ENCODE measurements at regions not wholly inside any gene's neighbourhood (a gene's known extent, or its start where the extent isn't known, plus 50 kb on each side); places are given as distances from the start of the nearest gene placed in this dataset.
"Not testable (repeated sequence)": the region's sequence is repeated elsewhere in the genome, so short reads cannot be mapped to it uniquely, and the experiment has no call there.

- FAIRE-seq = no peak
Measured at GRCh38 chr6:11425876-11426275, 111.7 kb upstream of the TMEM170B start.

- no peak for FAIRE-seq
Measured at GRCh38 chr6:11425431-11425871, 112.1 kb upstream of the TMEM170B start.

GRCh38 chr6:11424395-11425034 lies 113.0 kb upstream of the TMEM170B start:
- FAIRE-seq = no peak

GRCh38 chr6:11423667-11424066 lies 113.9 kb upstream of the TMEM170B start:
- FAIRE-seq = no peak

GRCh38 chr6:11423072-11423471 lies 114.5 kb upstream of the TMEM170B start:
- no peak for FAIRE-seq

GRCh38 chr6:11419763-11420453 lies 117.6 kb upstream of the TMEM170B start:
- FAIRE-seq = no peak

- no peak for FAIRE-seq
Measured at GRCh38 chr6:11418290-11418905, 119.2 kb upstream of the TMEM170B start.

- FAIRE-seq = no peak
Measured at GRCh38 chr6:11416936-11417576, 120.5 kb upstream of the TMEM170B start.

- not testable (repeated sequence) for FAIRE-seq
Measured at GRCh38 chr6:11416099-11416935, 121.2 kb upstream of the TMEM170B start.

GRCh38 chr6:11415557-11415956 lies 122.0 kb upstream of the TMEM170B start:
- FAIRE-seq = no peak

GRCh38 chr6:11414176-11414963 lies 123.2 kb upstream of the TMEM170B start:
- peak; percentile 83 for FAIRE-seq

- no peak for FAIRE-seq
Measured at GRCh38 chr6:11413728-11414127, 123.8 kb upstream of the TMEM170B start.

- FAIRE-seq = no peak
Measured at GRCh38 chr6:11413117-11413687, 124.3 kb upstream of the TMEM170B start.

- FAIRE-seq = no peak
Measured at GRCh38 chr6:11412616-11413015, 124.9 kb upstream of the TMEM170B start.

- FAIRE-seq = no peak
Measured at GRCh38 chr6:11412011-11412424, 125.5 kb upstream of the TMEM170B start.

GRCh38 chr6:11411593-11411992 lies 126.0 kb upstream of the TMEM170B start:
- no peak for FAIRE-seq

GRCh38 chr6:11410539-11411307 lies 126.8 kb upstream of the TMEM170B start:
- FAIRE-seq = no peak

GRCh38 chr6:11409371-11409770 lies 128.2 kb upstream of the TMEM170B start:
- no peak for FAIRE-seq

GRCh38 chr6:11407414-11407813 lies 130.1 kb upstream of the TMEM170B start:
- FAIRE-seq = no peak

GRCh38 chr6:11404838-11405237 lies 132.7 kb upstream of the TMEM170B start:
- no peak for FAIRE-seq

- no peak for FAIRE-seq
Measured at GRCh38 chr6:11404081-11404480, 133.5 kb upstream of the TMEM170B start.
